IMR-90 (cell line): ENCODE measurements at regions not wholly inside any gene's neighbourhood (a gene's known extent, or its start where the extent isn't known, plus 50 kb on each side); places are given as distances from the start of the nearest gene placed in this dataset.
"Not testable (repeated sequence)": the region's sequence is repeated elsewhere in the genome, so short reads cannot be mapped to it uniquely, and the experiment has no call there.

ENCODE experiments used
- ATAC-seq: fragments of 200-7000 bp; cut with Tn5 transposase; 2 replicates; pipeline ENCODE4 v1.9.1; 2020; ENCODE audit warnings: low read depth, mild to moderate bottlenecking, moderate library complexity
- BruUV-seq: library from RNA; stranded (reverse); fragments of 400-500 nt; replicated peaks from 2 replicates; lab custom pipeline; 2021; lab: Mats Ljungman, UMichigan
- CTCF ChIA-PET: fragments of 300-600 bp; formaldehyde crosslinking; extraction: SDS; loops from one replicate; lab custom pipeline; 2021; ENCODE audit warnings: antibody characterized with exemption; lab: Yijun Ruan, JAX
- POLR2A ChIA-PET: fragments of 300-600 bp; sonication (Branson Sonifier 250); formaldehyde crosslinking; loops from one replicate; lab custom pipeline; 2022; ENCODE audit warnings: antibody characterized with exemption; ENCODE audit not compliant: unreplicated experiment; lab: Charles Lee
- DNase-seq: peaks from one replicate; pipeline ENCODE4 v3.0.0; 2013
- H2AFZ ChIP-seq: replicated peaks from 2 replicates; pipeline ENCODE3; 2013; ENCODE audit warnings: low read length, mild to moderate bottlenecking; ENCODE audit not compliant: poor library complexity
- H2AK5ac ChIP-seq: 2 replicates; pipeline ENCODE4 v1.6.1; 2013; ENCODE audit warnings: low read depth, low read length, inconsistent platforms
- H2AK9ac ChIP-seq: replicated peaks from 2 replicates; pipeline ENCODE3; 2013; ENCODE audit warnings: mild to moderate bottlenecking, low read depth, low read length, moderate library complexity; ENCODE audit not compliant: poor library complexity
- H2BK120ac ChIP-seq: 2 replicates; pipeline ENCODE4 v1.6.1; 2013; ENCODE audit warnings: low read depth, low read length, inconsistent platforms
- H2BK15ac ChIP-seq: 3 replicates; pipeline ENCODE4 v1.6.1; 2013; ENCODE audit warnings: low read depth, low read length, inconsistent platforms
- H2BK20ac ChIP-seq: 2 replicates; pipeline ENCODE4 v1.6.1; 2013; ENCODE audit warnings: low read depth, mild to moderate bottlenecking, inconsistent platforms, low read length, moderate library complexity
- H2BK5ac ChIP-seq: 2 replicates; pipeline ENCODE4 v1.6.1; 2013; ENCODE audit warnings: mild to moderate bottlenecking, low read depth, low read length, inconsistent platforms; ENCODE audit not compliant: poor library complexity, severe bottlenecking
- H3K14ac ChIP-seq: replicated peaks from 2 replicates; pipeline ENCODE4 v1.6.1; 2013; ENCODE audit warnings: low read depth, low read length, inconsistent platforms
- H3K18ac ChIP-seq: 2 replicates; pipeline ENCODE4 v1.6.1; 2013; ENCODE audit warnings: low read depth, low read length, control low read depth
- H3K23ac ChIP-seq: 2 replicates; pipeline ENCODE4 v1.6.1; 2013; ENCODE audit warnings: low read depth, low read length, inconsistent platforms
- H3K27ac ChIP-seq: 2 replicates; pipeline ENCODE4 v1.5.1; 2013; ENCODE audit warnings: mild to moderate bottlenecking, control low read depth, low read length; ENCODE audit not compliant: insufficient read depth
- H3K27me3 ChIP-seq: 2 replicates; pipeline ENCODE4 v1.6.1; 2013; ENCODE audit warnings: low read length; ENCODE audit not compliant: control insufficient read depth, insufficient read depth
- H3K36me3 ChIP-seq: 2 replicates; pipeline ENCODE4 v1.6.1; 2013; ENCODE audit warnings: low read length, mixed read lengths; ENCODE audit not compliant: control insufficient read depth, insufficient read depth
- H3K4ac ChIP-seq: 2 replicates; pipeline ENCODE4 v1.6.1; 2013; ENCODE audit warnings: low read depth, low read length, inconsistent platforms
- H3K4me1 ChIP-seq: 2 replicates; pipeline ENCODE4 v1.6.1; 2013; ENCODE audit warnings: low read length, mixed read lengths; ENCODE audit not compliant: control insufficient read depth, insufficient read depth
- H3K4me2 ChIP-seq: 2 replicates; pipeline ENCODE4 v1.6.1; 2013; ENCODE audit warnings: low read depth, mild to moderate bottlenecking, control low read depth, low read length, moderate library complexity
- H3K4me3 ChIP-seq: 2 replicates; pipeline ENCODE4 v1.5.1; 2013; ENCODE audit warnings: low read depth, mild to moderate bottlenecking, control low read depth, low read length, moderate library complexity; ENCODE audit not compliant: insufficient read depth
- H3K56ac ChIP-seq: 2 replicates; pipeline ENCODE4 v1.6.1; 2013; ENCODE audit warnings: low read length, inconsistent platforms; ENCODE audit not compliant: insufficient read depth; ENCODE audit errors: extremely low read depth
- H3K79me1 ChIP-seq, 2 experiments: 2 replicates each; pipeline ENCODE4 v1.6.1; 2013; ENCODE audit warnings: low read length in 2 of 2, inconsistent platforms in 1 of 2, low read depth in 1 of 2
- H3K9ac ChIP-seq: 2 replicates; pipeline ENCODE4 v1.6.1; 2013; ENCODE audit warnings: low read depth, low read length, control low read depth
- H3K9me1 ChIP-seq: 2 replicates; pipeline ENCODE4 v1.6.1; 2013; ENCODE audit warnings: low read length, inconsistent platforms; ENCODE audit not compliant: insufficient read depth
- H3K9me3 ChIP-seq: 2 replicates; pipeline ENCODE4 v1.6.1; 2013; ENCODE audit warnings: low read length; ENCODE audit not compliant: control insufficient read depth, insufficient read depth
- H4K20me1 ChIP-seq: 2 replicates; pipeline ENCODE4 v1.6.1; 2013; ENCODE audit warnings: low read length, inconsistent platforms; ENCODE audit not compliant: insufficient read depth
- H4K5ac ChIP-seq: 2 replicates; pipeline ENCODE4 v1.6.1; 2013; ENCODE audit warnings: mild to moderate bottlenecking, low read depth, low read length, control low read depth
- H4K8ac ChIP-seq, 2 experiments: 2 replicates each; pipeline ENCODE4 v1.6.1; 2013; ENCODE audit warnings: low read depth in 2 of 2, low read length in 2 of 2, control low read depth in 1 of 2, inconsistent platforms in 1 of 2
- H4K91ac ChIP-seq: 2 replicates; pipeline ENCODE4 v1.6.1; 2013; ENCODE audit warnings: low read depth, low read length, inconsistent platforms; ENCODE audit not compliant: insufficient read depth
- WGBS, 2 experiments: methylation state at CpG; one replicate each; pipeline versions ENCODE4 v1.1.5 to v1.1.7; 2013; ENCODE audit warnings: missing lambda C conversion rate in 2 of 2; ENCODE audit not compliant: insufficient read length in 1 of 2; ENCODE audit errors: extremely low coverage in 2 of 2; 5-methylcytosine and 5-hydroxymethylcytosine counted together
- dilution Hi-C: fragments of 300-500 bp; cut with HindIII; formaldehyde crosslinking; loops from one replicate; pipeline ENCODE4 v1.14.3; 2018; ENCODE audit warnings: low sequenced_read_pairs; ENCODE audit not compliant: unreplicated experiment
- in situ Hi-C: fragments of 300-500 bp; cut with MboI; formaldehyde crosslinking; loops from 3 replicates; pipeline ENCODE4 v1.14.3; 2019; ENCODE audit warnings: low sequenced_read_pairs, inconsistent platforms, mixed read lengths
- intact Hi-C: fragments of 100-400 bp; cut with micrococcal nuclease; formaldehyde crosslinking; loops from 2 replicates; pipeline ENCODE4 v1.10.0; 2022

DNA sequence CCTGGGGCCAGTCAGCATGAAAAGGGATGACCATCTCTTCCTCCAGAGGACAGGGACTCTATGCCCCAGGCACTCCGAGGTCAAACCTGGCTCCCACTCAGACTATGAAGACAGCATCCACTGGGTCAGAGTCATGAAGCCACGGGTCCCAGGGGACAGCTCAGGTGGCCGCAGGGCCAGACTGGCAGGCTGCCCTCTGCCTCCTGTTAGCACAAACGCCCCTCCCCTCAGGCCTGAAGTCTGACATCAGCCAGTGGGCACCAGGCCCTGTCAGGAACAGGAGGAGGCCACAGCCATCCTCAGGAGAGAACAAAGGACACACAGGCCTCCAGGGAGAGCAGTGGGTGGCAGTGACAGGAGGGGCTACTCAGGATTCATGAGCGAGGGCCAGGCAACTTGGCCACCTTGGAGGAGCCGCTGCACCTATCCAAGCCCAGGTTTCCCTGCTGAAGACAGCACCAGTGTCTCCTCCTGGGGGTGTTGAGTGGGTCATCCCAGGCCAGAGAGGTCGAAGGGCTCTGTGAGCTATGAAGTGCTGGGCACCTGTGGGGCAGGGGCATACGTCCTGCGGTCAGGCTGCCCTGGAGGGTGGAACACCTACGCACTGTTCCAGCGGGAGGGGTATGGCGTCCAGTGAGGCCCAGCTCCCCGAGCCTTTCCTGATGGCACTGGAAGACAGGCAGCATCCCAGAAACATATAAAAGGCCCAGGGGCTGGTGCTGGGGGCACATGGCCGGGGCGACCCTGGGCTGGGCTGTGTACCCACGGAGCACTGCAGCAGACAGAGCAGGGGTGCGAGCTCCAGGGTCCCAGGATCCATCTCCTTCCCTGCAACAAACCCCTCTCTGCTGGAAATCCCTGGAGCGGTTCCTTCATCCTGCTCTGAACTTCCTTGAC, 171.0 kb upstream of the FOXD4L5 start:
- H3K4me1 ChIP-seq, ATAC-seq, H3K56ac ChIP-seq, H4K91ac ChIP-seq, CTCF ChIA-PET, POLR2A ChIA-PET, in situ Hi-C loops, dilution Hi-C loops, H3K4me3 ChIP-seq, H3K27me3 ChIP-seq, H3K9me1 ChIP-seq, H2BK5ac ChIP-seq, H4K8ac ChIP-seq, H3K27ac ChIP-seq, H2AFZ ChIP-seq, H4K20me1 ChIP-seq, H3K4me2 ChIP-seq, H2BK15ac ChIP-seq, H3K18ac ChIP-seq, BruUV-seq, H3K79me1 ChIP-seq, H4K5ac ChIP-seq, H2AK5ac ChIP-seq, DNase-seq, H2BK120ac ChIP-seq, H3K36me3 ChIP-seq, H2BK20ac ChIP-seq, H2AK9ac ChIP-seq, H3K4ac ChIP-seq, H3K9ac ChIP-seq, H3K23ac ChIP-seq, H3K14ac ChIP-seq, intact Hi-C loops: not testable (repeated sequence)
- 0% methylated on average over 1 of the region's 18 CpGs; no CpG with 5 or more reads in 1 of the 2 experiments for WGBS, 2 experiments
- peaks cover 11% of the 10 kb centered on the region for H3K9me3 ChIP-seq

DNA sequence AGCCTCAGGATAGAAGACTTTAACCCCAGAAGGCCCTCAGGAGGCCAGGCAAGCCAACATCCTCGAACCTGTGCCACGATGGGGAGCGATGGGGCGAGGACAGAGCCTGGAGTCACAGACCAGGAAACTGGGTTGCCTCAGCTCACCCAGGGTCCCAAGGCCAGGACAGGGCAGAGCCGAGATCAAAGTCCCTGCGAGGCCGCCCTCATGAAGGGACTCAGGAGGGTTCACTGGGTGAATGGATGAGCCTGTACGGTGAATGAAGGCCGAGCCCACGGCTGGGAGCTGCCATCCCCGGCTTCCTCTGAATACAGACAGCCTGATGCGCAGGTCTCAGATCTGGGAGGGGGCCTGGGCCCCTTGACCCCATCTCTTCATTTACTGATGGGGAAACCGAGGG, 170.1 kb upstream of the FOXD4L5 start:
- dilution Hi-C loops, H4K20me1 ChIP-seq, H3K27me3 ChIP-seq, H4K91ac ChIP-seq, H3K9me1 ChIP-seq, DNase-seq, H3K4ac ChIP-seq, H3K4me1 ChIP-seq, H3K56ac ChIP-seq, H3K14ac ChIP-seq, H3K9ac ChIP-seq, H4K8ac ChIP-seq, H2AK9ac ChIP-seq, H3K27ac ChIP-seq, H2BK5ac ChIP-seq, H2AFZ ChIP-seq, H3K4me3 ChIP-seq, H3K9me3 ChIP-seq, H4K5ac ChIP-seq, H3K18ac ChIP-seq, CTCF ChIA-PET, H3K23ac ChIP-seq, intact Hi-C loops, POLR2A ChIA-PET, H3K4me2 ChIP-seq, in situ Hi-C loops, BruUV-seq, H2AK5ac ChIP-seq, H2BK15ac ChIP-seq, H3K36me3 ChIP-seq, H2BK20ac ChIP-seq, ATAC-seq, H3K79me1 ChIP-seq, H2BK120ac ChIP-seq: not testable (repeated sequence)
- no CpG with 5 or more reads among the region's 13 CpGs for WGBS, 2 experiments
